Activated CD8-positive, alpha-beta T cell treated with anti-CD3 and anti-CD28 coated beads, Interleukin-2, amount 10 ng/mL, durations not matched to agents 7 days and 5 days (primary cell): ENCODE measurements at regions not wholly inside any gene's neighbourhood (a gene's known extent, or its start where the extent isn't known, plus 50 kb on each side); places are given as distances from the start of the nearest gene placed in this dataset.

ENCODE experiments used
- ATAC-seq: fragments of 150-1000 bp; cut with Tn5 transposase; one replicate; pipeline ENCODE4 v1.10.0; 2021; ENCODE audit warnings: moderate library complexity
- CTCF ChIA-PET: fragments of 350-600 bp; sonication (Branson Sonifier 250); formaldehyde crosslinking; loops from one replicate; lab custom pipeline; 2021; ENCODE audit warnings: antibody characterized with exemption; lab: Charles Lee
- POLR2A ChIA-PET: fragments of 350-600 bp; sonication (Branson Sonifier 250); formaldehyde crosslinking; loops from one replicate; lab custom pipeline; 2021; ENCODE audit warnings: antibody characterized with exemption; lab: Charles Lee
- DNase-seq: peaks from one replicate; pipeline ENCODE4 v3.0.0-alpha.2; 2020
- H3K27ac Mint-ChIP-seq: one replicate; pipeline ENCODE4 v1.8.0; 2021; ENCODE audit warnings: mild to moderate bottlenecking, mixed read lengths
- H3K27me3 Mint-ChIP-seq: one replicate; pipeline ENCODE4 v1.8.0; 2021; ENCODE audit warnings: low read depth, mixed read lengths
- H3K36me3 Mint-ChIP-seq: one replicate; pipeline ENCODE4 v1.8.0; 2021; ENCODE audit warnings: low read depth, mixed read lengths
- H3K4me1 Mint-ChIP-seq: one replicate; pipeline ENCODE4 v1.8.0; 2021; ENCODE audit warnings: low read depth, mixed read lengths
- H3K4me3 Mint-ChIP-seq: one replicate; pipeline ENCODE4 v1.8.0; 2021; ENCODE audit warnings: mild to moderate bottlenecking, mixed read lengths
- H3K9me3 Mint-ChIP-seq: one replicate; pipeline ENCODE4 v1.8.0; 2022; ENCODE audit warnings: mixed read lengths; ENCODE audit not compliant: insufficient read depth

GRCh38 chr13:76223565-76223964 lies 587.4 kb downstream of the LMO7 start:
- ChIA-PET CTCF (no interaction called here), POLR2A (no interaction called here)
- ATAC-seq (no peak), DNase-seq (no peak)
- H3K27me3 Mint-ChIP-seq: no peaks in the 10 kb centered on the region
- no peaks in the 10 kb centered on the region for H3K36me3 Mint-ChIP-seq
- no peaks in the 10 kb centered on the region for H3K4me1 Mint-ChIP-seq
- no peak overlapping the region for H3K4me3 Mint-ChIP-seq
- no peaks in the 10 kb centered on the region for H3K9me3 Mint-ChIP-seq
- H3K27ac Mint-ChIP-seq: no peak overlapping the region

GRCh38 chr13:76222511-76222910 lies 586.4 kb downstream of the LMO7 start:
- DNase-seq (no peak), ATAC-seq (no peak)
- ChIA-PET CTCF (interaction anchor here (0.9 to 1.0 kb wide), 2 partner anchors 41 to 42 kb away, joined by 3 read pairs; no protein-coding TSS in a partner anchor), POLR2A (no interaction called here)
- Mint-ChIP-seq H3K4me3 (no peak overlapping the region), H3K36me3 (no peaks in the 10 kb centered on the region), H3K27me3 (no peaks in the 10 kb centered on the region), H3K9me3 (no peaks in the 10 kb centered on the region), H3K4me1 (no peaks in the 10 kb centered on the region), H3K27ac (no peak overlapping the region)

GRCh38 chr13:76216729-76217128 lies 580.6 kb downstream of the LMO7 start:
- no peak for ATAC-seq

GRCh38 chr13:76214001-76214400 lies 577.9 kb downstream of the LMO7 start:
- ChIA-PET CTCF (no interaction called here), POLR2A (no interaction called here)
- Mint-ChIP-seq H3K27ac (no peak overlapping the region), H3K9me3 (no peaks in the 10 kb centered on the region), H3K4me1 (no peaks in the 10 kb centered on the region), H3K27me3 (no peaks in the 10 kb centered on the region), H3K36me3 (no peaks in the 10 kb centered on the region), H3K4me3 (no peak overlapping the region)
- no peak for DNase-seq
- no peak for ATAC-seq

More at GRCh38 chr13:76216729-76217128, 580.6 kb downstream of the LMO7 start:
- Mint-ChIP-seq H3K4me1 (no peaks in the 10 kb centered on the region), H3K4me3 (no peak overlapping the region), H3K9me3 (no peaks in the 10 kb centered on the region), H3K27me3 (no peaks in the 10 kb centered on the region), H3K27ac (no peak overlapping the region), H3K36me3 (no peaks in the 10 kb centered on the region)
- DNase-seq: no peak
- ChIA-PET CTCF (interaction anchor here (0.7 kb wide), 1 partner anchor 256 kb away, joined by 3 read pairs; no protein-coding TSS in a partner anchor), POLR2A (no interaction called here)

GRCh38 chr13:76213423-76213904 lies 577.3 kb downstream of the LMO7 start:
- no peak for ATAC-seq
- DNase-seq: no peak
- ChIA-PET POLR2A (no interaction called here), CTCF (no interaction called here)
- Mint-ChIP-seq H3K36me3 (no peaks in the 10 kb centered on the region), H3K27me3 (no peaks in the 10 kb centered on the region), H3K27ac (no peak overlapping the region), H3K9me3 (no peaks in the 10 kb centered on the region), H3K4me3 (no peak overlapping the region), H3K4me1 (no peaks in the 10 kb centered on the region)

GRCh38 chr13:76210262-76210661 lies 574.1 kb downstream of the LMO7 start:
- H3K4me1 Mint-ChIP-seq: no peaks in the 10 kb centered on the region
- no peak for DNase-seq
- ChIA-PET CTCF (no interaction called here), POLR2A (no interaction called here)
- no peak for ATAC-seq
- no peaks in the 10 kb centered on the region for H3K27me3 Mint-ChIP-seq
- H3K9me3 Mint-ChIP-seq: no peaks in the 10 kb centered on the region
- no peak overlapping the region for H3K27ac Mint-ChIP-seq
- no peaks in the 10 kb centered on the region for H3K36me3 Mint-ChIP-seq
- no peak overlapping the region for H3K4me3 Mint-ChIP-seq

- ATAC-seq: no peak
- no peak for DNase-seq
- Mint-ChIP-seq H3K36me3 (no peaks in the 10 kb centered on the region), H3K4me1 (no peaks in the 10 kb centered on the region), H3K27ac (no peak overlapping the region), H3K4me3 (no peak overlapping the region), H3K27me3 (no peaks in the 10 kb centered on the region), H3K9me3 (peaks cover 3% of the 10 kb centered on the region)
- ChIA-PET CTCF (no interaction called here), POLR2A (no interaction called here)
Measured at GRCh38 chr13:76198568-76199163, 562.5 kb downstream of the LMO7 start.

- H3K4me1 Mint-ChIP-seq: no peaks in the 10 kb centered on the region
- H3K27ac Mint-ChIP-seq: no peak overlapping the region
- ChIA-PET CTCF (no interaction called here), POLR2A (no interaction called here)
- no peaks in the 10 kb centered on the region for H3K36me3 Mint-ChIP-seq
- no peaks in the 10 kb centered on the region for H3K27me3 Mint-ChIP-seq
- ATAC-seq (no peak), DNase-seq (no peak)
- H3K4me3 Mint-ChIP-seq: no peak overlapping the region
- peaks cover 1% of the 10 kb centered on the region for H3K9me3 Mint-ChIP-seq
Measured at GRCh38 chr13:76189882-76190519, 553.9 kb downstream of the LMO7 start.

GRCh38 chr13:76175961-76176725 lies 540.0 kb downstream of the LMO7 start:
- no peaks in the 10 kb centered on the region for H3K4me1 Mint-ChIP-seq
- CTCF ChIA-PET: no interaction called here

GRCh38 chr13:76168661-76169060 lies 532.5 kb downstream of the LMO7 start:
- Mint-ChIP-seq H3K27ac (no peak overlapping the region), H3K9me3 (no peaks in the 10 kb centered on the region), H3K27me3 (no peaks in the 10 kb centered on the region), H3K4me1 (no peaks in the 10 kb centered on the region), H3K36me3 (no peaks in the 10 kb centered on the region), H3K4me3 (no peak overlapping the region)
- ATAC-seq (no peak), DNase-seq (no peak)
- ChIA-PET CTCF (no interaction called here), POLR2A (no interaction called here)

More at GRCh38 chr13:76175961-76176725, 540.0 kb downstream of the LMO7 start:
- Mint-ChIP-seq H3K9me3 (no peaks in the 10 kb centered on the region), H3K36me3 (no peaks in the 10 kb centered on the region), H3K27ac (no peak overlapping the region), H3K4me3 (no peak overlapping the region), H3K27me3 (no peaks in the 10 kb centered on the region)
- ATAC-seq (no peak), DNase-seq (no peak)
- POLR2A ChIA-PET: no interaction called here

- no peaks in the 10 kb centered on the region for H3K9me3 Mint-ChIP-seq
- no peak for ATAC-seq
- H3K4me1 Mint-ChIP-seq: no peaks in the 10 kb centered on the region
Measured at GRCh38 chr13:76164290-76164689, 528.2 kb downstream of the LMO7 start.

GRCh38 chr13:76163761-76164160 lies 527.6 kb downstream of the LMO7 start:
- ChIA-PET POLR2A (no interaction called here), CTCF (no interaction called here)
- Mint-ChIP-seq H3K27ac (no peak overlapping the region), H3K4me3 (no peak overlapping the region), H3K9me3 (no peaks in the 10 kb centered on the region), H3K27me3 (no peaks in the 10 kb centered on the region), H3K4me1 (no peaks in the 10 kb centered on the region), H3K36me3 (no peaks in the 10 kb centered on the region)
- DNase-seq: no peak
- ATAC-seq: no peak

More at GRCh38 chr13:76164290-76164689, 528.2 kb downstream of the LMO7 start:
- no peak overlapping the region for H3K27ac Mint-ChIP-seq
- no peak for DNase-seq
- ChIA-PET CTCF (no interaction called here), POLR2A (no interaction called here)
- no peaks in the 10 kb centered on the region for H3K27me3 Mint-ChIP-seq
- H3K4me3 Mint-ChIP-seq: no peak overlapping the region
- no peaks in the 10 kb centered on the region for H3K36me3 Mint-ChIP-seq
